ENCODE measurements at regions not wholly inside any gene's neighbourhood (a gene's known extent, or its start where the extent isn't known, plus 50 kb on each side); places are given as distances from the start of the nearest gene placed in this dataset.

GRCh38 chr18:78696698-78697435 is 282.8 kb upstream of the SALL3 start:
- no peak for DNase-seq

GRCh38 chr18:78697446-78697845 is 282.2 kb upstream of the SALL3 start:
- no peak for DNase-seq

- DNase-seq: no peak
Observed at GRCh38 chr18:78698914-78699313, 280.7 kb upstream of the SALL3 start.

GRCh38 chr18:78699499-78699898 is 280.1 kb upstream of the SALL3 start:
- DNase-seq: no peak

GRCh38 chr18:78701771-78702396 is 277.7 kb upstream of the SALL3 start:
- no peak for DNase-seq

GRCh38 chr18:78703291-78703690 is 276.3 kb upstream of the SALL3 start:
- DNase-seq: no peak

GRCh38 chr18:78704971-78705461 is 274.6 kb upstream of the SALL3 start:
- DNase-seq: no peak

- DNase-seq: no peak
Observed at GRCh38 chr18:78709261-78709809, 270.3 kb upstream of the SALL3 start.

GRCh38 chr18:78711316-78711715 is 268.3 kb upstream of the SALL3 start:
- no peak for DNase-seq

- DNase-seq: no peak
Observed at GRCh38 chr18:78711971-78712370, 267.6 kb upstream of the SALL3 start.

- no peak for DNase-seq
Observed at GRCh38 chr18:78713069-78713468, 266.5 kb upstream of the SALL3 start.

- no peak for DNase-seq
Observed at GRCh38 chr18:78713726-78714125, 265.9 kb upstream of the SALL3 start.

- DNase-seq: no peak
Observed at GRCh38 chr18:78716022-78716421, 263.6 kb upstream of the SALL3 start.

- no peak for DNase-seq
Observed at GRCh38 chr18:78716581-78716980, 263.0 kb upstream of the SALL3 start.

GRCh38 chr18:78717051-78717765 is 262.4 kb upstream of the SALL3 start:
- DNase-seq: no peak

- DNase-seq: no peak
Observed at GRCh38 chr18:78717766-78718150, 261.9 kb upstream of the SALL3 start.

GRCh38 chr18:78719821-78720220 is 259.8 kb upstream of the SALL3 start:
- no peak for DNase-seq

- DNase-seq: no peak
Observed at GRCh38 chr18:78720456-78721237, 259.0 kb upstream of the SALL3 start.

GRCh38 chr18:78721238-78721875 is 258.3 kb upstream of the SALL3 start:
- DNase-seq: no peak

GRCh38 chr18:78721981-78722380 is 257.6 kb upstream of the SALL3 start:
- DNase-seq: no peak

- DNase-seq: peak; percentile 16 to 31
Observed at GRCh38 chr18:78722386-78722785, 257.2 kb upstream of the SALL3 start.

Data from hippocampal formation (tissue), 2 donors.